ENCODE measurements at regions not wholly inside any gene's neighbourhood (a gene's known extent, or its start where the extent isn't known, plus 50 kb on each side); places are given as distances from the start of the nearest gene placed in this dataset.
"Not testable (repeated sequence)": the region's sequence is repeated elsewhere in the genome, so short reads cannot be mapped to it uniquely, and the experiment has no call there.

GRCh38 chr20:29876911-29877285 is 1380.6 kb upstream of the DEFB115 start:
- Histone ChIP-seq H3K36me3 (no peaks in the 10 kb centered on the region), H3K27ac (no peak overlapping the region), H3F3A (ENCODE audit: low read depth) (no peaks in the 10 kb centered on the region), H2AFZ (replicated peaks) (no peak overlapping the region), H3K79me2 (ENCODE audit: low read depth) (no peaks in the 10 kb centered on the region), H4K20me1 (ENCODE audit: low read depth) (no peaks in the 10 kb centered on the region), H3K4me3 (no peak overlapping the region), H3K9ac (no peak overlapping the region), H3K4me1 (no peaks in the 10 kb centered on the region), H3K9me3 (ENCODE audit: low read depth) (peaks cover 8% of the 10 kb centered on the region), H3K27me3 (no peaks in the 10 kb centered on the region), H3K4me2 (no peak overlapping the region)
- TF ChIP-seq EZH2phosphoT487 (IDR thresholded peaks at IDR 0.05) (no peak), EZH2 (IDR thresholded peaks at IDR 0.05) (no peak)
- TF ChIP-seq, protein P1, sequence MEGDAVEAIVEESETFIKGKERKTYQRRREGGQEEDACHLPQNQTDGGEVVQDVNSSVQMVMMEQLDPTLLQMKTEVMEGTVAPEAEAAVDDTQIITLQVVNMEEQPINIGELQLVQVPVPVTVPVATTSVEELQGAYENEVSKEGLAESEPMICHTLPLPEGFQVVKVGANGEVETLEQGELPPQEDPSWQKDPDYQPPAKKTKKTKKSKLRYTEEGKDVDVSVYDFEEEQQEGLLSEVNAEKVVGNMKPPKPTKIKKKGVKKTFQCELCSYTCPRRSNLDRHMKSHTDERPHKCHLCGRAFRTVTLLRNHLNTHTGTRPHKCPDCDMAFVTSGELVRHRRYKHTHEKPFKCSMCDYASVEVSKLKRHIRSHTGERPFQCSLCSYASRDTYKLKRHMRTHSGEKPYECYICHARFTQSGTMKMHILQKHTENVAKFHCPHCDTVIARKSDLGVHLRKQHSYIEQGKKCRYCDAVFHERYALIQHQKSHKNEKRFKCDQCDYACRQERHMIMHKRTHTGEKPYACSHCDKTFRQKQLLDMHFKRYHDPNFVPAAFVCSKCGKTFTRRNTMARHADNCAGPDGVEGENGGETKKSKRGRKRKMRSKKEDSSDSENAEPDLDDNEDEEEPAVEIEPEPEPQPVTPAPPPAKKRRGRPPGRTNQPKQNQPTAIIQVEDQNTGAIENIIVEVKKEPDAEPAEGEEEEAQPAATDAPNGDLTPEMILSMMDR (IDR thresholded peaks at IDR 0.05): no peak
- Mint-ChIP-seq H3K9me3 (peaks cover 67% of the 10 kb centered on the region), H3K27me3 (ENCODE audit: insufficient read depth, low read depth) (peaks cover 17% of the 10 kb centered on the region), H3K4me3 (no peak overlapping the region), H3K36me3 (peaks cover 6% of the 10 kb centered on the region), H3K27ac (no peak overlapping the region), H3K4me1 (no peaks in the 10 kb centered on the region)
- no peak for DNase-seq (ENCODE audit: low spot score)

- H3K9ac ChIP-seq; H3K4me3 Mint-ChIP-seq; H3K4me2 ChIP-seq; H3K36me3 ChIP-seq; H3F3A ChIP-seq (ENCODE audit: low read depth); H3K4me1 Mint-ChIP-seq; H4K20me1 ChIP-seq (ENCODE audit: low read depth); H3K27me3 ChIP-seq; H3K79me2 ChIP-seq (ENCODE audit: low read depth); H2AFZ ChIP-seq (replicated peaks); H3K27ac ChIP-seq; H3K27ac Mint-ChIP-seq; H3K4me1 ChIP-seq; H3K4me3 ChIP-seq; H3K36me3 Mint-ChIP-seq; DNase-seq (ENCODE audit: low spot score); H3K9me3 ChIP-seq (ENCODE audit: low read depth): not testable (repeated sequence)
- H3K27me3 Mint-ChIP-seq (ENCODE audit: insufficient read depth, low read depth): peaks cover 17% of the 10 kb centered on the region
- peaks cover 72% of the 10 kb centered on the region for H3K9me3 Mint-ChIP-seq
Measured at GRCh38 chr20:29877411-29878280, 1379.8 kb upstream of the DEFB115 start.

- Histone ChIP-seq H3K4me3 (no peak overlapping the region), H4K20me1 (ENCODE audit: low read depth) (no peaks in the 10 kb centered on the region), H3K9ac (no peak overlapping the region), H2AFZ (replicated peaks) (no peak overlapping the region), H3K4me2 (no peak overlapping the region), H3K4me1 (no peaks in the 10 kb centered on the region), H3F3A (ENCODE audit: low read depth) (no peaks in the 10 kb centered on the region), H3K36me3 (no peaks in the 10 kb centered on the region), H3K27ac (no peak overlapping the region), H3K79me2 (ENCODE audit: low read depth) (no peaks in the 10 kb centered on the region), H3K9me3 (ENCODE audit: low read depth) (peaks cover 16% of the 10 kb centered on the region), H3K27me3 (no peaks in the 10 kb centered on the region)
- H3K4me1 Mint-ChIP-seq: no peaks in the 10 kb centered on the region
- peaks cover 17% of the 10 kb centered on the region for H3K27me3 Mint-ChIP-seq (ENCODE audit: insufficient read depth, low read depth)
- H3K27ac Mint-ChIP-seq: no peak overlapping the region
- H3K9me3 Mint-ChIP-seq: peaks cover 69% of the 10 kb centered on the region
- TF ChIP-seq EZH2 (IDR thresholded peaks at IDR 0.05) (no peak), EZH2phosphoT487 (IDR thresholded peaks at IDR 0.05) (no peak)
- TF ChIP-seq, protein P1 (IDR thresholded peaks at IDR 0.05): no peak
- DNase-seq (ENCODE audit: low spot score): peak; percentile 24
- peaks cover 7% of the 10 kb centered on the region for H3K36me3 Mint-ChIP-seq
- H3K4me3 Mint-ChIP-seq: no peak overlapping the region
Measured at GRCh38 chr20:29878281-29878741, 1379.2 kb upstream of the DEFB115 start.

DNA sequence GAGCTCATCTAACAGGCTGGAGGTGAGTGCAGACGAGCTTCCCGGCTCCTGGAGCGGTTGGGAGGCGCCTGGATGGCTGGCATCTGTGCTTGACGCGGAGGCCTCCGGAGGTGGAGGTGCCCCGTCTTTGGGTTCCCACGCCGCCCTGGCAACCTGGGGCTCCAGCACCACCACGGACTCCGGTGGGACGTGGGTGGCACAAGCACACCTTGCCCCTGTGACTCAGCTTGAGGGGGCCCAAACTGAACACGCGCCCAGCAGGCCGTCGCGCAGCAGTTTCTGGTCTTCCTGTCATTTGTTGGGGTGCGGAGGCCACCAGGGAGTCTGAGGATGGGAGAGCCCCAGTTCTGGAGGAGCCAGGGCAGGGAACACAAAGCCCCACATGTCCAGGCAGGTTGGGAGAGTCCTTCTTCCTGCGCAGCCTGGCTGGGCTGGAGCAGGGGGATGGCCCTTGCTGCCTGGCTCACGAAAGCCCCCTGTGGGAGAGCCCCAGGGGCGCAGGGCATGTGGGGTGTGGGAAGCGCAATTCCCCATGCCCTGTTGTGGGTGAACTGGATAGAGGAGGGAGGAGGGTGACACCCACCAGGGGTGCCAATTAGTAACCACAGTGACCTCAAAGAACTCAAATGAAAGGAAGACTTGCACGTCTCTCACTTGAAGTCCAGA is 1378.6 kb upstream of the DEFB115 start:
- Histone ChIP-seq H4K20me1 (ENCODE audit: low read depth) (no peaks in the 10 kb centered on the region), H3K9me3 (ENCODE audit: low read depth) (peaks cover 19% of the 10 kb centered on the region), H3K27me3 (no peaks in the 10 kb centered on the region), H3K4me3 (no peak overlapping the region), H3K9ac (no peak overlapping the region), H3K4me2 (no peak overlapping the region), H3K36me3 (no peaks in the 10 kb centered on the region), H3K4me1 (no peaks in the 10 kb centered on the region), H3K27ac (no peak overlapping the region), H3K79me2 (ENCODE audit: low read depth) (no peaks in the 10 kb centered on the region), H2AFZ (replicated peaks) (no peak overlapping the region), H3F3A (ENCODE audit: low read depth) (no peaks in the 10 kb centered on the region)
- DNase-seq (ENCODE audit: low spot score): no peak
- H3K27me3 Mint-ChIP-seq (ENCODE audit: insufficient read depth, low read depth): peaks cover 17% of the 10 kb centered on the region
- TF ChIP-seq EZH2 (IDR thresholded peaks at IDR 0.05): no peak
- no peak overlapping the region for H3K4me3 Mint-ChIP-seq
- H3K4me1 Mint-ChIP-seq: no peaks in the 10 kb centered on the region
- peaks cover 7% of the 10 kb centered on the region for H3K36me3 Mint-ChIP-seq
- no peak overlapping the region for H3K27ac Mint-ChIP-seq
- H3K9me3 Mint-ChIP-seq: peaks cover 73% of the 10 kb centered on the region

- H3K27me3 Mint-ChIP-seq (ENCODE audit: insufficient read depth, low read depth): peaks cover 11% of the 10 kb centered on the region
- H3K36me3 ChIP-seq; H3K4me1 ChIP-seq; H3K4me2 ChIP-seq; H3K4me3 Mint-ChIP-seq; H4K20me1 ChIP-seq (ENCODE audit: low read depth); H3K4me3 ChIP-seq; H3K36me3 Mint-ChIP-seq; H3K79me2 ChIP-seq (ENCODE audit: low read depth); H3K27me3 ChIP-seq; DNase-seq (ENCODE audit: low spot score); H2AFZ ChIP-seq (replicated peaks); H3K4me1 Mint-ChIP-seq; H3K9ac ChIP-seq; H3K27ac Mint-ChIP-seq; H3F3A ChIP-seq (ENCODE audit: low read depth); H3K27ac ChIP-seq: not testable (repeated sequence)
- peaks cover 70% of the 10 kb centered on the region for H3K9me3 Mint-ChIP-seq
- H3K9me3 ChIP-seq (ENCODE audit: low read depth): peaks cover 19% of the 10 kb centered on the region
Measured at GRCh38 chr20:29881107-29881506, 1376.4 kb upstream of the DEFB115 start.

DNA sequence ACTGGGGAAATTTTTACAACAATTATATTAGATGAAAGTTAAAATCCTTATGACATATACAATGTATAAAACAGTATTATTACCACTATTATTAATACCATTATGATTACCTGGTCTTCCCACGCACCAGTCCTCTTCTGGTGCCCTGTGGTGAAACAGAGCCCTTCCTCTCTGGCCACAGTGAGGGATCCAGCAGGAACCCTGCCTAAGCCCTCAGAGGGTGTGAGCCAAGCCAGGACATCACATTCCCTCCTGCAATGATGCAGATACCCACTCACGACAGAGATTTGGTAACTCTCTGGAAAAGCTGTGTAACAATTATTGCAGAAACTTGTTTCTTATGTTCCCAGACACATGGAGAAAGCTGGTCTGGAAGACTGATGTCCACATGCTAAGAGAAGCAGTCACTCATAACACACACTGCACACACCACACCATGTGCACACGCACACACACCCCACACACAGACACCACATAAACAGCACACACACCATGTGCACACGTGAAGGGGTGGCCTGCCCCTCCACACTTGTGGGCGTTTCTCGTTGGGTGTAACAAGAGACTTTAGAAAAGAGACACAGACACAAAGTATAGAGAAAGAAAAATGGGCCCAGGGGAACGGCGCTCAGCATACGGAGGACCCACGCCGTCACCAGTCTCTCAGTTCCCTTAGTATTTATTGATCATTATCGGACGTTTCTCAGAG is 1373.8 kb upstream of the DEFB115 start:
- H3K9me3 Mint-ChIP-seq: peaks cover 63% of the 10 kb centered on the region
- H3K9ac ChIP-seq; H2AFZ ChIP-seq (replicated peaks); H3K4me3 ChIP-seq; H4K20me1 ChIP-seq (ENCODE audit: low read depth); H3K27me3 Mint-ChIP-seq (ENCODE audit: insufficient read depth, low read depth); H3K27me3 ChIP-seq; H3K4me3 Mint-ChIP-seq; H3K4me1 ChIP-seq; H3K4me2 ChIP-seq; H3K4me1 Mint-ChIP-seq; H3F3A ChIP-seq (ENCODE audit: low read depth); H3K27ac Mint-ChIP-seq; H3K27ac ChIP-seq; H3K36me3 ChIP-seq; H3K79me2 ChIP-seq (ENCODE audit: low read depth); H3K36me3 Mint-ChIP-seq; DNase-seq (ENCODE audit: low spot score): not testable (repeated sequence)
- peaks cover 19% of the 10 kb centered on the region for H3K9me3 ChIP-seq (ENCODE audit: low read depth)

All from neural progenitor cell (in vitro differentiated cells).